H9 (cell line): ENCODE measurements at regions not wholly inside any gene's neighbourhood (a gene's known extent, or its start where the extent isn't known, plus 50 kb on each side); places are given as distances from the start of the nearest gene placed in this dataset.

Experiments
- DNase-seq: peaks from one replicate; pipeline ENCODE4 v3.0.0-alpha.2; 2017
- H2AFZ ChIP-seq: one replicate; pipeline ENCODE4 v1.6.1; 2013; ENCODE audit warnings: mild to moderate bottlenecking, low read length, control low read depth, moderate library complexity
- H2AK5ac ChIP-seq: 2 replicates; pipeline ENCODE4 v1.6.1; 2013; ENCODE audit warnings: low read length, control low read depth, mixed read lengths; ENCODE audit not compliant: insufficient read length
- H2BK120ac ChIP-seq: one replicate; pipeline ENCODE4 v1.6.1; 2013; ENCODE audit warnings: low read depth, mild to moderate bottlenecking, low read length, control low read depth, inconsistent platforms; ENCODE audit not compliant: poor library complexity, severe bottlenecking
- H2BK12ac ChIP-seq: 2 replicates; pipeline ENCODE4 v1.6.1; 2013; ENCODE audit warnings: low read length, control low read depth, mixed read lengths, low read depth; ENCODE audit not compliant: insufficient read length
- H2BK15ac ChIP-seq: 2 replicates; pipeline ENCODE4 v1.6.1; 2013; ENCODE audit warnings: low read depth, low read length, control low read depth
- H2BK20ac ChIP-seq: one replicate; pipeline ENCODE4 v1.6.1; 2013; ENCODE audit warnings: low read depth, mild to moderate bottlenecking, low read length, control low read depth, inconsistent platforms; ENCODE audit not compliant: poor library complexity, severe bottlenecking
- H2BK5ac ChIP-seq: 2 replicates; pipeline ENCODE4 v1.6.1; 2013; ENCODE audit warnings: low read length, control low read depth, mixed read lengths; ENCODE audit not compliant: insufficient read length
- H3K14ac ChIP-seq: 2 replicates; pipeline ENCODE4 v1.6.1; 2013; ENCODE audit warnings: low read length, control low read depth; ENCODE audit not compliant: insufficient read depth
- H3K18ac ChIP-seq: 2 replicates; pipeline ENCODE4 v1.6.1; 2013; ENCODE audit warnings: low read depth, mild to moderate bottlenecking, mixed read lengths, low read length, control low read depth; ENCODE audit not compliant: insufficient read length
- H3K23ac ChIP-seq: 2 replicates; pipeline ENCODE4 v1.6.1; 2013; ENCODE audit warnings: low read length, control low read depth, mixed read lengths, low read depth; ENCODE audit not compliant: insufficient read length
- H3K23me2 ChIP-seq: 2 replicates; pipeline ENCODE4 v1.6.1; 2013; ENCODE audit warnings: low read depth, mild to moderate bottlenecking, mixed read lengths, low read length, control low read depth; ENCODE audit not compliant: insufficient read length, poor library complexity, severe bottlenecking
- H3K27ac ChIP-seq: 2 replicates; pipeline ENCODE4 v1.5.1; 2013; ENCODE audit warnings: low read length, control low read depth, mixed read lengths, low read depth; ENCODE audit not compliant: insufficient read length
- H3K27me3 ChIP-seq: 2 replicates; pipeline ENCODE4 v1.6.1; 2013; ENCODE audit warnings: low read length, control low read depth, inconsistent platforms; ENCODE audit not compliant: insufficient read depth
- H3K4ac ChIP-seq: 2 replicates; pipeline ENCODE4 v1.6.1; 2013; ENCODE audit warnings: low read depth, mild to moderate bottlenecking, control low read depth, inconsistent platforms, low read length, moderate library complexity
- H3K4me1 ChIP-seq: 2 replicates; pipeline ENCODE4 v1.6.1; 2013; ENCODE audit warnings: low read length, control low read depth, inconsistent platforms; ENCODE audit not compliant: insufficient read depth
- H3K4me2 ChIP-seq: 2 replicates; pipeline ENCODE4 v1.6.1; 2013; ENCODE audit warnings: low read length, control low read depth, mixed read lengths; ENCODE audit not compliant: insufficient read length, insufficient read depth
- H3K56ac ChIP-seq: 2 replicates; pipeline ENCODE4 v1.6.1; 2013; ENCODE audit warnings: low read depth, mild to moderate bottlenecking, mixed read lengths, low read length, control low read depth; ENCODE audit not compliant: insufficient read length
- H3K79me1 ChIP-seq: 2 replicates; pipeline ENCODE4 v1.6.1; 2013; ENCODE audit warnings: low read depth, mild to moderate bottlenecking, moderate library complexity, low read length, control low read depth, inconsistent platforms; ENCODE audit not compliant: insufficient read depth, poor library complexity, severe bottlenecking
- H3K79me2 ChIP-seq: 2 replicates; pipeline ENCODE4 v1.6.1; 2013; ENCODE audit warnings: low read length, control low read depth, inconsistent platforms; ENCODE audit not compliant: insufficient read depth
- H3K9ac ChIP-seq: 2 replicates; pipeline ENCODE4 v1.6.1; 2013; ENCODE audit warnings: low read length, control low read depth, mixed read lengths; ENCODE audit not compliant: insufficient read length; ENCODE audit errors: extremely low read depth
- H3K9me3 ChIP-seq: one replicate; pipeline ENCODE4 v1.6.1; 2013; ENCODE audit warnings: low read depth, low read length, inconsistent platforms; ENCODE audit not compliant: control insufficient read depth
- H3T11ph ChIP-seq: one replicate; pipeline ENCODE4 v1.6.1; 2013; ENCODE audit warnings: mild to moderate bottlenecking, low read length, control low read depth, inconsistent platforms
- H4K20me1 ChIP-seq: one replicate; pipeline ENCODE4 v1.6.1; 2013; ENCODE audit not compliant: control insufficient read depth, insufficient read length, insufficient read depth
- H4K5ac ChIP-seq: 2 replicates; pipeline ENCODE4 v1.6.1; 2013; ENCODE audit warnings: low read depth, mild to moderate bottlenecking, mixed read lengths, low read length, control low read depth; ENCODE audit not compliant: insufficient read length
- H4K8ac ChIP-seq: replicated peaks from 2 replicates; pipeline ENCODE4 v1.6.1; 2013; ENCODE audit warnings: low read length, control low read depth, mixed read lengths, low read depth; ENCODE audit not compliant: insufficient read length
- H4K91ac ChIP-seq: 2 replicates; pipeline ENCODE4 v1.6.1; 2013; ENCODE audit warnings: low read depth, mild to moderate bottlenecking, moderate library complexity, mixed read lengths, low read length, control low read depth; ENCODE audit not compliant: insufficient read length
- H3K27ac Mint-ChIP-seq, 3 experiments: 2 replicates in 2 of 3; 3 replicates in 1 of 3; pipeline ENCODE4 v1.8.0; 2020 to 2021; ENCODE audit warnings: mixed read lengths in 3 of 3, mild to moderate bottlenecking in 1 of 3, moderate library complexity in 1 of 3
- H3K27me3 Mint-ChIP-seq: 2 replicates; pipeline ENCODE4 v1.8.0; 2021; ENCODE audit warnings: low read depth, mild to moderate bottlenecking, moderate library complexity, mixed read lengths
- H3K36me3 Mint-ChIP-seq, 3 experiments: 2 replicates in 2 of 3; 3 replicates in 1 of 3; pipeline ENCODE4 v1.8.0; 2020 to 2021; ENCODE audit warnings: low read depth in 3 of 3, mixed read lengths in 3 of 3; ENCODE audit not compliant: insufficient read depth in 1 of 3
- H3K4me1 Mint-ChIP-seq, 2 experiments: 2 replicates each; pipeline ENCODE4 v1.8.0; 2020; ENCODE audit warnings: mixed read lengths in 2 of 2
- H3K4me3 Mint-ChIP-seq, 2 experiments: 2 replicates in 1 of 2; 3 replicates in 1 of 2; pipeline ENCODE4 v1.8.0; 2020 to 2021; ENCODE audit warnings: mild to moderate bottlenecking in 2 of 2, mixed read lengths in 2 of 2, moderate library complexity in 1 of 2
- H3K9me3 Mint-ChIP-seq, 2 experiments: 2 replicates in 1 of 2; 3 replicates in 1 of 2; pipeline ENCODE4 v1.8.0; 2020; ENCODE audit warnings: mild to moderate bottlenecking in 2 of 2, mixed read lengths in 2 of 2, moderate library complexity in 1 of 2
- CTCF ChIP-seq: fragments of 200-600 bp; sonication (generic); conservative IDR thresholded peaks from 3 replicates; pipeline ENCODE4 v1.8.0; 2021; ENCODE audit warnings: antibody characterized with exemption, mild to moderate bottlenecking
- WGBS: extraction: QIAGEN DNeasy Blood & Tissue Kit; methylation state at CpG from one replicate; pipeline ENCODE4 v1.1.7; 2013; ENCODE audit warnings: missing lambda C conversion rate, low lambda C conversion rate, mixed read lengths; ENCODE audit not compliant: insufficient read length; ENCODE audit errors: extremely low coverage; 5-methylcytosine and 5-hydroxymethylcytosine counted together

- no peaks in the 10 kb centered on the region for H3K36me3 Mint-ChIP-seq
- H3K9ac ChIP-seq, result no peak overlapping the region
- no peaks in the 10 kb centered on the region for H4K20me1 ChIP-seq
- peak overlapping the region in 1 of 3 experiments; percentile 65; a peak in 1 of 7 replicates for H3K27ac Mint-ChIP-seq
- H3T11ph ChIP-seq, result no peak overlapping the region
- H3K4me3 Mint-ChIP-seq, result no peak overlapping the region
- TF ChIP-seq CTCF, result no peak
- no peak overlapping the region for H2BK5ac ChIP-seq
- no peak overlapping the region for H4K5ac ChIP-seq
- no peaks in the 10 kb centered on the region for H3K23me2 ChIP-seq
- H3K4ac ChIP-seq, result no peak overlapping the region
- no peaks in the 10 kb centered on the region for H3K27me3 Mint-ChIP-seq
- no peak overlapping the region for H4K8ac ChIP-seq
- H3K9me3 ChIP-seq, result no peaks in the 10 kb centered on the region
- H3K4me2 ChIP-seq, result no peak overlapping the region
- no peak overlapping the region for H3K18ac ChIP-seq
- WGBS, result no CpG with 5 or more reads among the region's 1 CpG
- no peak overlapping the region for H2BK20ac ChIP-seq
- no peak overlapping the region for H2AK5ac ChIP-seq
- H3K14ac ChIP-seq, result no peak overlapping the region
- H3K79me2 ChIP-seq, result no peaks in the 10 kb centered on the region
- no peaks in the 10 kb centered on the region; a peak in 1 of 5 replicates for H3K9me3 Mint-ChIP-seq
- H3K27ac ChIP-seq, result no peak overlapping the region
- H3K4me1 ChIP-seq, result no peaks in the 10 kb centered on the region; the same call in 1 of the 2 replicates
- H2BK120ac ChIP-seq, result no peak overlapping the region
- no peaks in the 10 kb centered on the region for H3K27me3 ChIP-seq
- H4K91ac ChIP-seq, result no peak overlapping the region
- no peak for DNase-seq
- H3K4me1 Mint-ChIP-seq, result peaks cover 3 to 4% of the 10 kb centered on the region in 2 experiments
- no peak overlapping the region for H2BK15ac ChIP-seq
- no peak overlapping the region for H3K56ac ChIP-seq
- H2AFZ ChIP-seq, result no peak overlapping the region
- no peaks in the 10 kb centered on the region for H3K79me1 ChIP-seq
- H3K23ac ChIP-seq, result no peak overlapping the region
- H2BK12ac ChIP-seq, result no peak overlapping the region
Measured at GRCh38 chr9:107070586-107070985, 207.6 kb downstream of the ZNF462 start.
